ENCODE measurements at regions not wholly inside any gene's neighbourhood (a gene's known extent, or its start where the extent isn't known, plus 50 kb on each side); places are given as distances from the start of the nearest gene placed in this dataset.

GRCh38 chr9:30773427-30773826, 1611.0 kb upstream of the ACO1 start:
- no peak for TF ChIP-seq ATAD3A (CRISPR knock-in tag; IDR thresholded peaks at IDR 0.05)
- TF ChIP-seq IRF1 (CRISPR knock-in tag; IDR thresholded peaks at IDR 0.05; ENCODE audit: low read depth): no peak
- no peak for TF ChIP-seq PLRG1 (conservative IDR thresholded peaks at IDR 0.05)
- no peak for TF ChIP-seq SNAPC4 (CRISPR knock-in tag; IDR thresholded peaks at IDR 0.05)
- no peak for TF ChIP-seq REXO4 (CRISPR knock-in tag; IDR thresholded peaks at IDR 0.05; ENCODE audit: borderline replicate concordance)
- TF ChIP-seq MLX (CRISPR knock-in tag; IDR thresholded peaks at IDR 0.05): no peak
- TF ChIP-seq NFYC (CRISPR knock-in tag; IDR thresholded peaks at IDR 0.05): no peak
- TF ChIP-seq ZNF644 (CRISPR knock-in tag; IDR thresholded peaks at IDR 0.05; ENCODE audit: low read depth): no peak
- TF ChIP-seq SP140L (CRISPR knock-in tag; IDR thresholded peaks at IDR 0.05; ENCODE audit: borderline replicate concordance): no peak
- TF ChIP-seq KLF16 (CRISPR knock-in tag; IDR thresholded peaks at IDR 0.05): no peak
- no peak for TF ChIP-seq KLF12 (CRISPR knock-in tag; IDR thresholded peaks at IDR 0.05; ENCODE audit: borderline replicate concordance)
- no peak for TF ChIP-seq NCOA1 (CRISPR knock-in tag; IDR thresholded peaks at IDR 0.05)
- TF ChIP-seq CC2D1A (CRISPR knock-in tag; IDR thresholded peaks at IDR 0.05): no peak
- TF ChIP-seq ZNF354B (CRISPR knock-in tag; IDR thresholded peaks at IDR 0.05): no peak
- TF ChIP-seq RCOR2 (CRISPR knock-in tag; IDR thresholded peaks at IDR 0.05): no peak
- POLR2A ChIA-PET: no interaction called here
- no peaks in the 10 kb centered on the region for H3K36me3 ChIP-seq (replicated peaks in 1 of 2; ENCODE audit: control insufficient read depth in 1 of 2, insufficient read depth in 2 of 2, low read length in 2 of 2)
- no peak for ATAC-seq
- in situ Hi-C loops (cut with HindIII; ENCODE audit: extremely low pct_ligation_motif_present, low pct_unique_long_range_greater_than_20kb) (no loop called here), intact Hi-C loops (cut with micrococcal nuclease; ENCODE audit: unreplicated experiment) (no loop called here)
- no peak overlapping the region for H2AFZ ChIP-seq (ENCODE audit: low read length)
- H3K27ac ChIP-seq (ENCODE audit: extremely low read length, insufficient read depth, low read length): no peak overlapping the region
- DNase-seq (ENCODE audit: low spot score): no peak
- no peaks in the 10 kb centered on the region for H3K9me3 ChIP-seq (ENCODE audit: low read length)
- H3K4me2 ChIP-seq (ENCODE audit: low read depth, low read length): no peak overlapping the region
- H3K9ac ChIP-seq (ENCODE audit: insufficient read depth, low read depth, low read length): no peak overlapping the region
- no peak overlapping the region for H3K4me3 ChIP-seq (replicated peaks in 1 of 3; ENCODE audit: insufficient read depth in 1 of 3, low read depth in 2 of 3, low read length in 3 of 3)
- H4K20me1 ChIP-seq (ENCODE audit: insufficient read depth, low read length): no peaks in the 10 kb centered on the region
- no peak for FAIRE-seq
- H3K27me3 ChIP-seq (ENCODE audit: control insufficient read depth in 1 of 2, insufficient read depth in 2 of 2, low read length in 2 of 2): no peaks in the 10 kb centered on the region
- no peaks in the 10 kb centered on the region for H3K79me2 ChIP-seq (ENCODE audit: insufficient read depth, low read length)
- CTCF ChIA-PET (ENCODE audit: low intra/inter-chr PET ratio, low total read pairs): no interaction called here
- WGBS (ENCODE audit: low lambda C conversion rate): 10% methylated on average over 10 of the region's 10 CpGs
- no peaks in the 10 kb centered on the region for H3K4me1 ChIP-seq (ENCODE audit: insufficient read depth, low read length)
- no TSS peak for BruUV-seq (replicated peaks)
